GM12878 (cell line): ENCODE measurements at regions not wholly inside any gene's neighbourhood (a gene's known extent, or its start where the extent isn't known, plus 50 kb on each side); places are given as distances from the start of the nearest gene placed in this dataset.

Experiments used
- ATAC-seq: fragments of 200-7000 bp; cut with Tn5 transposase; 3 replicates; pipeline ENCODE4 v1.9.1; 2020; ENCODE audit warnings: mild to moderate bottlenecking, moderate library complexity
- BruUV-seq: library from RNA; stranded (reverse); fragments of 400-500 nt; replicated peaks from 2 replicates; lab custom pipeline; 2021; lab: Mats Ljungman, UMichigan
- CTCF ChIA-PET: fragments of 300-600 bp; sonication (Branson Sonifier 250); formaldehyde crosslinking; extraction: SDS; loops from one replicate; lab custom pipeline; 2021; ENCODE audit warnings: inconsistent platforms; lab: Yijun Ruan, JAX
- POLR2A ChIA-PET: fragments of 350-600 bp; formaldehyde crosslinking; extraction: SDS; loops from one replicate; lab custom pipeline; 2021; ENCODE audit warnings: inconsistent platforms; lab: Charles Lee
- RAD21 ChIA-PET: fragments of 300-600 bp; sonication (Branson Sonifier 250); formaldehyde crosslinking; loops from one replicate; lab custom pipeline; 2023; ENCODE audit warnings: antibody characterized with exemption; ENCODE audit not compliant: unreplicated experiment; lab: Charles Lee
- SMC1A ChIA-PET: fragments of 300-600 bp; sonication (Branson Sonifier 250); formaldehyde crosslinking; loops from one replicate; lab custom pipeline; 2023; ENCODE audit not compliant: unreplicated experiment, uncharacterized antibody; lab: Charles Lee
- DNase-seq: peaks from one replicate; pipeline ENCODE4 v3.0.0-alpha.2; 2011; ENCODE audit warnings: low read depth, low spot score
- FAIRE-seq: peaks from 3 replicates; lab custom pipeline; 2011; peaks lifted over from hg19 to GRCh38; lab: Jason Lieb, UNC
- H2AFZ ChIP-seq: 2 replicates; pipeline ENCODE4 v1.6.0; 2011; ENCODE audit warnings: low read depth, low read length, control low read depth; ENCODE audit not compliant: control insufficient read depth
- H3K27ac ChIP-seq: 2 replicates; pipeline ENCODE4 v1.5.1; 2011; ENCODE audit warnings: control low read depth; ENCODE audit not compliant: control insufficient read depth, insufficient read depth
- H3K27me3 ChIP-seq, 2 experiments: replicated peaks in 1 of 2; 2 replicates each; pipeline versions ENCODE4 v1.6.0 to v1.6.1; 2011; ENCODE audit warnings: low read length in 1 of 2; ENCODE audit not compliant: control insufficient read depth in 2 of 2, insufficient read depth in 2 of 2
- H3K36me3 ChIP-seq, 2 experiments: 2 replicates each; pipeline ENCODE4 v1.5.1; 2011; ENCODE audit warnings: low read length in 1 of 2; ENCODE audit not compliant: control insufficient read depth in 2 of 2, insufficient read depth in 2 of 2
- H3K4me1 ChIP-seq: 2 replicates; pipeline ENCODE4 v1.6.1; 2011; ENCODE audit warnings: mild to moderate bottlenecking, low read length, moderate library complexity, mixed read lengths; ENCODE audit not compliant: control insufficient read depth, insufficient read depth
- H3K4me2 ChIP-seq: 2 replicates; pipeline ENCODE4 v1.6.0; 2011; ENCODE audit warnings: control low read depth; ENCODE audit not compliant: control insufficient read depth, insufficient read depth
- H3K4me3 ChIP-seq: fragments of 200-600 bp; sonication (generic); 2 replicates; pipeline ENCODE4 v1.5.1; 2016
- H3K79me2 ChIP-seq: 2 replicates; pipeline ENCODE4 v1.6.0; 2011; ENCODE audit warnings: low read length; ENCODE audit not compliant: control insufficient read depth, insufficient read depth
- H3K9ac ChIP-seq: 2 replicates; pipeline ENCODE4 v1.8.0; 2011; ENCODE audit warnings: low read length, control low read depth, mixed read lengths; ENCODE audit not compliant: control insufficient read depth, insufficient read depth
- H3K9me3 ChIP-seq: replicated peaks from 3 replicates; pipeline ENCODE4 v1.5.1; 2011; ENCODE audit warnings: mild to moderate bottlenecking, low read length; ENCODE audit not compliant: control insufficient read depth, insufficient read depth
- H4K20me1 ChIP-seq: 2 replicates; pipeline ENCODE4 v1.6.0; 2011; ENCODE audit not compliant: control insufficient read depth, insufficient read depth
- ASH2L ChIP-seq: fragments of 300-600, 200-600 bp; sonication (generic); IDR thresholded peaks from 2 replicates; pipeline ENCODE4 v1.6.1; 2017; ENCODE audit warnings: low read depth, mild to moderate bottlenecking, borderline replicate concordance
- BACH1 ChIP-seq: fragments of 450-650 bp; IDR thresholded peaks from 2 replicates; pipeline ENCODE4 v1.6.1; 2017; ENCODE audit warnings: mild to moderate bottlenecking, borderline replicate concordance
- ETV6 ChIP-seq, 2 experiments: fragments of 450-650 bp in 1 of 2; IDR thresholded peaks in 1 of 2; conservative IDR thresholded peaks in 1 of 2; 2 replicates each; pipeline ENCODE4 v1.6.1; 2014; ENCODE audit warnings: antibody characterized with exemption in 1 of 2, borderline replicate concordance in 1 of 2, low read depth in 1 of 2, mild to moderate bottlenecking in 1 of 2, moderate library complexity in 1 of 2
- EZH2 ChIP-seq: IDR thresholded peaks from 2 replicates; pipeline ENCODE4 v1.6.1; 2012; ENCODE audit warnings: low read depth, mild to moderate bottlenecking, control low read depth, inconsistent platforms, low read length, borderline replicate concordance; ENCODE audit not compliant: control insufficient read depth
- NFYB ChIP-seq: IDR thresholded peaks from 2 replicates; pipeline ENCODE4 v1.6.1; 2011; ENCODE audit warnings: low read depth, mild to moderate bottlenecking, low read length, improper control_type of control experiment, moderate library complexity; ENCODE audit not compliant: insufficient read depth
- PBX3 ChIP-seq: IDR thresholded peaks from 2 replicates; pipeline ENCODE4 v1.6.1; 2011; ENCODE audit warnings: mild to moderate bottlenecking, low read depth, low read length, moderate library complexity; ENCODE audit not compliant: insufficient replicate concordance
- POLR2AphosphoS5 ChIP-seq: IDR thresholded peaks from 2 replicates; pipeline ENCODE4 v1.6.1; 2011; ENCODE audit warnings: mild to moderate bottlenecking, low read length, inconsistent platforms
- POU2F2 ChIP-seq: IDR thresholded peaks from 3 replicates; pipeline ENCODE4 v1.6.1; 2011; ENCODE audit warnings: low read depth, mild to moderate bottlenecking, low read length, borderline replicate concordance
- RB1 ChIP-seq: fragments of 450-650 bp; formaldehyde crosslinking; IDR thresholded peaks from 2 replicates; pipeline ENCODE4 v1.6.1; 2017; ENCODE audit warnings: mild to moderate bottlenecking, borderline replicate concordance
- RELB ChIP-seq: fragments of 450-650 bp; IDR thresholded peaks from 2 replicates; pipeline ENCODE4 v1.6.1; 2017; ENCODE audit warnings: low read depth, mild to moderate bottlenecking, moderate library complexity
- SMARCA5 ChIP-seq: fragments of 450-650 bp; IDR thresholded peaks from 2 replicates; pipeline ENCODE4 v1.6.1; 2017; ENCODE audit warnings: mild to moderate bottlenecking
- TAF1 ChIP-seq: IDR thresholded peaks from 2 replicates; pipeline ENCODE4 v1.6.1; 2011; ENCODE audit warnings: mild to moderate bottlenecking, low read depth, low read length, borderline replicate concordance
- TBL1XR1 ChIP-seq: IDR thresholded peaks from 2 replicates; pipeline ENCODE4 v1.6.1; 2012; ENCODE audit warnings: low read depth, low read length, improper control_type of control experiment
- TCF12 ChIP-seq: IDR thresholded peaks from 2 replicates; pipeline ENCODE4 v1.6.1; 2011; ENCODE audit warnings: low read depth, mild to moderate bottlenecking, low read length
- ZBED1 ChIP-seq: IDR thresholded peaks from 2 replicates; pipeline ENCODE4 v1.6.1; 2016; ENCODE audit warnings: borderline replicate concordance
- ZNF622 ChIP-seq: fragments of 450-650 bp; IDR thresholded peaks from 2 replicates; pipeline ENCODE4 v1.6.1; 2017; ENCODE audit warnings: mild to moderate bottlenecking, inconsistent platforms
- ZSCAN29 ChIP-seq: fragments of 450-650 bp; IDR thresholded peaks from 2 replicates; pipeline ENCODE4 v1.6.1; 2017; ENCODE audit warnings: mild to moderate bottlenecking, moderate library complexity
- WGBS: methylation state at CpG from one replicate; pipeline ENCODE4 v1.1.6; 2016; ENCODE audit warnings: low lambda C conversion rate; ENCODE audit not compliant: insufficient replicate concordance, insufficient coverage; ENCODE audit errors: missing lambda C conversion rate; 5-methylcytosine and 5-hydroxymethylcytosine counted together
- in situ Hi-C: fragments of 300-500 bp; cut with MboI; formaldehyde crosslinking; loops from 9 replicates; pipeline ENCODE4 v1.14.3; 2018; ENCODE audit warnings: mixed read lengths
- intact Hi-C: fragments of 100-400 bp; cut with micrococcal nuclease; formaldehyde crosslinking; loops from one replicate; pipeline ENCODE4 v1.14.2; 2022; ENCODE audit not compliant: unreplicated experiment

- WGBS, result 0% methylated on average over 3 of the region's 3 CpGs
These were observed 153.1 kb downstream of the GC start for GRCh38 chr4:71630803-71631202.

GRCh38 chr4:71625005-71625404, 158.9 kb downstream of the GC start:
- Histone ChIP-seq H3K27me3 (no peaks in the 10 kb centered on the region), H3K4me3 (no peak overlapping the region), H3K4me1 (no peaks in the 10 kb centered on the region), H3K79me2 (no peaks in the 10 kb centered on the region), H2AFZ (no peak overlapping the region), H3K9me3 (no peaks in the 10 kb centered on the region; the same call in 2 of the 3 replicates), H3K4me2 (no peak overlapping the region), H4K20me1 (no peaks in the 10 kb centered on the region)
- ChIA-PET POLR2A (no interaction called here), CTCF (no interaction called here), SMC1A (no interaction called here)
- ATAC-seq, result no peak
- WGBS, result 2% methylated on average over 4 of the region's 4 CpGs
- TF ChIP-seq RELB (no peak), ASH2L (no peak), RB1 (no peak), PBX3 (no peak)
- TF ChIP-seq, all 136 proteins: peak for 0
- in situ Hi-C loops (no loop called here), intact Hi-C loops (no loop called here)
- Histone ChIP-seq H3K27ac (no peak overlapping the region), H3K9ac (no peak overlapping the region), H3K36me3 (no peaks in the 10 kb centered on the region)
- FAIRE-seq (no peak), DNase-seq (no peak)
- BruUV-seq, result no TSS peak
- RAD21 ChIA-PET, result no interaction called here

More at GRCh38 chr4:71630803-71631202, 153.1 kb downstream of the GC start:
- Histone ChIP-seq H2AFZ (no peak overlapping the region), H3K79me2 (no peaks in the 10 kb centered on the region), H3K9ac (no peak overlapping the region), H3K36me3 (no peaks in the 10 kb centered on the region), H3K27ac (no peak overlapping the region), H3K4me1 (no peaks in the 10 kb centered on the region), H3K4me3 (no peak overlapping the region), H4K20me1 (no peaks in the 10 kb centered on the region), H3K27me3 (no peaks in the 10 kb centered on the region), H3K4me2 (no peak overlapping the region), H3K9me3 (no peaks in the 10 kb centered on the region; the same call in 2 of the 3 replicates)
- TF ChIP-seq SMARCA5, result no peak
- no peak for TF ChIP-seq ZNF622
- no peak for TF ChIP-seq EZH2
- no peak for TF ChIP-seq BACH1
- TF ChIP-seq ZSCAN29, result no peak
- no peak for TF ChIP-seq POU2F2
- no peak for TF ChIP-seq ZBED1
- no peak for TF ChIP-seq TAF1
- no peak for TF ChIP-seq TCF12
- no peak for TF ChIP-seq NFYB
- no peak for TF ChIP-seq ETV6 (conservative IDR thresholded peaks at IDR 0.05 in 1 of 2, IDR thresholded peaks at IDR 0.05 in 1 of 2; ENCODE audit: borderline replicate concordance in 1 of 2, low read depth in 1 of 2)
- no peak for TF ChIP-seq POLR2AphosphoS5
- TF ChIP-seq TBL1XR1, result no peak
- intact Hi-C loops (no loop called here), in situ Hi-C loops (no loop called here)
- ChIA-PET RAD21 (no interaction called here), SMC1A (no interaction called here), POLR2A (no interaction called here), CTCF (no interaction called here)
- ATAC-seq, result no peak
- FAIRE-seq, result no peak
- no TSS peak for BruUV-seq
- DNase-seq, result no peak
